Progenitor cell of endocrine pancreas (in vitro differentiated cells): ENCODE measurements at regions not wholly inside any gene's neighbourhood (a gene's known extent, or its start where the extent isn't known, plus 50 kb on each side); places are given as distances from the start of the nearest gene placed in this dataset.

Experiments used
- DNase-seq: peaks from one replicate; pipeline ENCODE4 v3.0.0; 2021; ENCODE audit warnings: low spot score; ENCODE audit not compliant: unreplicated experiment
- H3K27ac Mint-ChIP-seq: 2 replicates; pipeline ENCODE4 v1.8.0; 2021; ENCODE audit warnings: mild to moderate bottlenecking, moderate library complexity, mixed read lengths
- H3K27me3 Mint-ChIP-seq: 2 replicates; pipeline ENCODE4 v1.8.0; 2021; ENCODE audit warnings: mixed read lengths
- H3K36me3 Mint-ChIP-seq: 2 replicates; pipeline ENCODE4 v1.8.0; 2022; ENCODE audit warnings: mixed read lengths; ENCODE audit not compliant: insufficient read depth
- H3K4me1 Mint-ChIP-seq: 2 replicates; pipeline ENCODE4 v1.8.0; 2021; ENCODE audit warnings: low read depth, mixed read lengths
- H3K4me3 Mint-ChIP-seq: 2 replicates; pipeline ENCODE4 v1.8.0; 2021; ENCODE audit warnings: low read depth, mild to moderate bottlenecking, moderate library complexity, mixed read lengths
- H3K9me3 Mint-ChIP-seq: 2 replicates; pipeline ENCODE4 v1.8.0; 2021; ENCODE audit warnings: low read depth, mixed read lengths
- TF ChIP-seq, protein P1 (sequence below): fragments of 200-600 bp; sonication (generic); IDR thresholded peaks from one replicate; pipeline ENCODE4 v1.5.0; 2021; ENCODE audit warnings: antibody characterized with exemption, mild to moderate bottlenecking; ENCODE audit not compliant: unreplicated experiment

DNA sequence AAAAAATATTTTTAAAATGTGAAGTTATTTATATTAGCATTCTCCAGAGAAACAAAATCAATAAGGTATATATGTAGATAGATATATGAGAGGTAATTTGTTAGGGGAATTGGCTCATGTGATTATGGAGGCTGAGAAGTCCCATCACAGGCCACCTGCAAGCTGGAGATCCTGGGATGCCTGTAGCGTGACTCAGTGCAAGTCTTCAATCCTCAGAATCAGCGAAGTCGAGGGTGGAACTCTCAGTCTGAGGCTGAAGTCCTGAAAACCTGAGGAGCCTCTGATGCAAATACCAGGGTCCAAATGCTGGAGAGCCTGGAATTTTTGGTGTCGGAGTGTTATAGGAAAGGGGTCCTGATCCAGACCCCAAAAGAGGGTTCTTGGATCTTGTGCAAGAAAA lies 658.5 kb downstream of the USP25 start:
- H3K27me3 Mint-ChIP-seq, result no peaks in the 10 kb centered on the region
- H3K27ac Mint-ChIP-seq, result no peak overlapping the region
- H3K36me3 Mint-ChIP-seq, result peaks cover 14% of the 10 kb centered on the region
- no peak for DNase-seq
- H3K4me1 Mint-ChIP-seq, result peaks cover 10% of the 10 kb centered on the region
- no peak overlapping the region for H3K4me3 Mint-ChIP-seq
- TF ChIP-seq, protein P1, sequence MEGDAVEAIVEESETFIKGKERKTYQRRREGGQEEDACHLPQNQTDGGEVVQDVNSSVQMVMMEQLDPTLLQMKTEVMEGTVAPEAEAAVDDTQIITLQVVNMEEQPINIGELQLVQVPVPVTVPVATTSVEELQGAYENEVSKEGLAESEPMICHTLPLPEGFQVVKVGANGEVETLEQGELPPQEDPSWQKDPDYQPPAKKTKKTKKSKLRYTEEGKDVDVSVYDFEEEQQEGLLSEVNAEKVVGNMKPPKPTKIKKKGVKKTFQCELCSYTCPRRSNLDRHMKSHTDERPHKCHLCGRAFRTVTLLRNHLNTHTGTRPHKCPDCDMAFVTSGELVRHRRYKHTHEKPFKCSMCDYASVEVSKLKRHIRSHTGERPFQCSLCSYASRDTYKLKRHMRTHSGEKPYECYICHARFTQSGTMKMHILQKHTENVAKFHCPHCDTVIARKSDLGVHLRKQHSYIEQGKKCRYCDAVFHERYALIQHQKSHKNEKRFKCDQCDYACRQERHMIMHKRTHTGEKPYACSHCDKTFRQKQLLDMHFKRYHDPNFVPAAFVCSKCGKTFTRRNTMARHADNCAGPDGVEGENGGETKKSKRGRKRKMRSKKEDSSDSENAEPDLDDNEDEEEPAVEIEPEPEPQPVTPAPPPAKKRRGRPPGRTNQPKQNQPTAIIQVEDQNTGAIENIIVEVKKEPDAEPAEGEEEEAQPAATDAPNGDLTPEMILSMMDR, result no peak
- H3K9me3 Mint-ChIP-seq, result peaks cover 14% of the 10 kb centered on the region

- TF ChIP-seq, protein P1, result no peak
- peaks cover 14% of the 10 kb centered on the region for H3K36me3 Mint-ChIP-seq
- no peak overlapping the region for H3K4me3 Mint-ChIP-seq
- H3K27me3 Mint-ChIP-seq, result no peaks in the 10 kb centered on the region
- H3K9me3 Mint-ChIP-seq, result peaks cover 14% of the 10 kb centered on the region
- DNase-seq, result no peak
- H3K4me1 Mint-ChIP-seq, result peaks cover 10% of the 10 kb centered on the region
- no peak overlapping the region for H3K27ac Mint-ChIP-seq
Observed at GRCh38 chr21:16388911-16389560, 659.3 kb downstream of the USP25 start.

DNA sequence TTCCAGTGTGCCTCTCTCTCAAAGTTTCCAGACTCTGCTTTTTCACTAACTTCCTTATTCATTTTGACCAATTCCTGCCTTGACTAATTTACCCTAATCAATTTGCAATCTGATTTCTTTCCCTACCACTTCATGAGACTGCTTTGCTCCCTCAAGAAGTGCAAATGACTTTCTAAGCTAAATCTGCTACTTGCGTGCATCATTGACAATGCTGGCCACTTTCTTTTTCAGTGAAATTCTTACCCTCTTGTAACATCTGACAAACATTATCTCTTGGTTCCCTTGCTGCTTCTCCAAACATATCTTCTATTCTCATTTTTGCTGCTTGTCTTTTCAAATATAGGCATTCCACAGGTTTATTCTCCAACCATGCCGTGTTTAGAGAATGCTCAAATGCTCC lies 659.9 kb downstream of the USP25 start:
- peaks cover 14% of the 10 kb centered on the region for H3K9me3 Mint-ChIP-seq
- no peak overlapping the region for H3K27ac Mint-ChIP-seq
- DNase-seq, result no peak
- peaks cover 10% of the 10 kb centered on the region for H3K4me1 Mint-ChIP-seq
- peaks cover 14% of the 10 kb centered on the region for H3K36me3 Mint-ChIP-seq
- H3K4me3 Mint-ChIP-seq, result no peak overlapping the region
- H3K27me3 Mint-ChIP-seq, result no peaks in the 10 kb centered on the region
- TF ChIP-seq, protein P1, result no peak

- TF ChIP-seq, protein P1, result no peak
- no peak overlapping the region for H3K27ac Mint-ChIP-seq
- no peaks in the 10 kb centered on the region for H3K4me1 Mint-ChIP-seq
Observed at GRCh38 chr21:16395285-16395684, 665.5 kb downstream of the USP25 start.

GRCh38 chr21:16402752-16403151 lies 673.0 kb downstream of the USP25 start:
- Mint-ChIP-seq H3K27ac (no peak overlapping the region), H3K36me3 (peaks cover 3% of the 10 kb centered on the region), H3K9me3 (peaks cover 3% of the 10 kb centered on the region), H3K4me3 (no peak overlapping the region), H3K4me1 (no peaks in the 10 kb centered on the region), H3K27me3 (no peaks in the 10 kb centered on the region)
- TF ChIP-seq, protein P1, result no peak
- no peak for DNase-seq

More at GRCh38 chr21:16395285-16395684, 665.5 kb downstream of the USP25 start:
- peaks cover 25% of the 10 kb centered on the region for H3K9me3 Mint-ChIP-seq
- no peaks in the 10 kb centered on the region for H3K27me3 Mint-ChIP-seq
- DNase-seq, result no peak
- no peak overlapping the region for H3K4me3 Mint-ChIP-seq
- peaks cover 23% of the 10 kb centered on the region for H3K36me3 Mint-ChIP-seq
